SK-N-MC (cell line): ENCODE measurements at regions not wholly inside any gene's neighbourhood (a gene's known extent, or its start where the extent isn't known, plus 50 kb on each side); places are given as distances from the start of the nearest gene placed in this dataset.

Experiments used
- EZH2 ChIP-seq: fragments of 200-600 bp; sonication (generic); IDR thresholded peaks from one replicate; pipeline ENCODE4 v1.6.1; 2017; ENCODE audit warnings: antibody characterized with exemption
- POLR2AphosphoS5 ChIP-seq: IDR thresholded peaks from 2 replicates; pipeline ENCODE4 v1.6.1; 2012; ENCODE audit warnings: mild to moderate bottlenecking, low read depth, low read length, borderline replicate concordance

- TF ChIP-seq EZH2: no peak
- TF ChIP-seq POLR2AphosphoS5: no peak
These were observed 90.3 kb upstream of the IKZF1 start for GRCh38 chr7:50214126-50214670.
